ENCODE measurements at regions not wholly inside any gene's neighbourhood (a gene's known extent, or its start where the extent isn't known, plus 50 kb on each side); places are given as distances from the start of the nearest gene placed in this dataset.
"Not testable (repeated sequence)": the region's sequence is repeated elsewhere in the genome, so short reads cannot be mapped to it uniquely, and the experiment has no call there.

GRCh38 chr15:36117296-36117787 is 462.1 kb upstream of the CDIN1 start:
- no peak for DNase-seq

- DNase-seq: no peak
Measured at GRCh38 chr15:36126194-36126593, 453.2 kb upstream of the CDIN1 start.

GRCh38 chr15:36130641-36131310 is 448.6 kb upstream of the CDIN1 start:
- no peak for DNase-seq

- no peak for DNase-seq
Measured at GRCh38 chr15:36133742-36134141, 445.7 kb upstream of the CDIN1 start.

GRCh38 chr15:36136049-36136448 is 443.4 kb upstream of the CDIN1 start:
- no peak for DNase-seq

- DNase-seq: no peak
Measured at GRCh38 chr15:36152936-36153335, 426.5 kb upstream of the CDIN1 start.

- no peak for DNase-seq
Measured at GRCh38 chr15:36156879-36157427, 422.5 kb upstream of the CDIN1 start.

- no peak for DNase-seq
Measured at GRCh38 chr15:36160351-36160750, 419.1 kb upstream of the CDIN1 start.

- no peak for DNase-seq
Measured at GRCh38 chr15:36161108-36161507, 418.3 kb upstream of the CDIN1 start.

GRCh38 chr15:36161771-36162212 is 417.6 kb upstream of the CDIN1 start:
- DNase-seq: no peak

- not testable (repeated sequence) for DNase-seq
Measured at GRCh38 chr15:36163983-36164382, 415.4 kb upstream of the CDIN1 start.

GRCh38 chr15:36172955-36173354 is 406.5 kb upstream of the CDIN1 start:
- DNase-seq: no peak

GRCh38 chr15:36175186-36175740 is 404.2 kb upstream of the CDIN1 start:
- no peak for DNase-seq

GRCh38 chr15:36175741-36176291 is 403.6 kb upstream of the CDIN1 start:
- DNase-seq: no peak

GRCh38 chr15:36177590-36178302 is 401.7 kb upstream of the CDIN1 start:
- no peak for DNase-seq

GRCh38 chr15:36178303-36178633 is 401.2 kb upstream of the CDIN1 start:
- no peak for DNase-seq

- no peak for DNase-seq
Measured at GRCh38 chr15:36183201-36183600, 396.2 kb upstream of the CDIN1 start.

GRCh38 chr15:36185438-36185837 is 394.0 kb upstream of the CDIN1 start:
- no peak for DNase-seq

GRCh38 chr15:36185845-36186244 is 393.6 kb upstream of the CDIN1 start:
- no peak for DNase-seq

GRCh38 chr15:36186376-36186775 is 393.1 kb upstream of the CDIN1 start:
- DNase-seq: no peak

GRCh38 chr15:36191459-36191858 is 388.0 kb upstream of the CDIN1 start:
- DNase-seq: no peak

GRCh38 chr15:36195361-36196007 is 383.9 kb upstream of the CDIN1 start:
- DNase-seq: not testable (repeated sequence)
